GM21515 (cell line): ENCODE measurements at regions not wholly inside any gene's neighbourhood (a gene's known extent, or its start where the extent isn't known, plus 50 kb on each side); places are given as distances from the start of the nearest gene placed in this dataset.
A peak's percentile ranks its signal among the peaks of the same experiment; 100 is the strongest.

Experiments used
- ATAC-seq: cut with Tn5 transposase; IDR thresholded peaks from one replicate; pipeline ENCODE4 v1.9.1; 2021; ENCODE audit not compliant: unreplicated experiment

- no peak for ATAC-seq
These were observed 334.9 kb downstream of the HNRNPD start for GRCh38 chr4:82038936-82039335.

- no peak for ATAC-seq
These were observed 337.6 kb downstream of the HNRNPD start for GRCh38 chr4:82036181-82036580.

GRCh38 chr4:82034878-82035277 is 338.9 kb downstream of the HNRNPD start:
- no peak for ATAC-seq

GRCh38 chr4:82033862-82034261 is 339.9 kb downstream of the HNRNPD start:
- no peak for ATAC-seq

- no peak for ATAC-seq
These were observed 342.3 kb downstream of the HNRNPD start for GRCh38 chr4:82031376-82031927.

GRCh38 chr4:82017680-82018079 is 356.1 kb downstream of the HNRNPD start:
- ATAC-seq = no peak

GRCh38 chr4:82005158-82005557 is 368.6 kb downstream of the HNRNPD start:
- ATAC-seq = no peak

GRCh38 chr4:81997313-81997712 is 376.5 kb downstream of the HNRNPD start:
- ATAC-seq = no peak

- no peak for ATAC-seq
These were observed 382.9 kb downstream of the HNRNPD start for GRCh38 chr4:81990898-81991297.

GRCh38 chr4:81990211-81990610 is 383.6 kb downstream of the HNRNPD start:
- ATAC-seq = no peak

GRCh38 chr4:81989202-81989601 is 384.6 kb downstream of the HNRNPD start:
- ATAC-seq = no peak

- no peak for ATAC-seq
These were observed 385.6 kb downstream of the HNRNPD start for GRCh38 chr4:81988178-81988577.

- no peak for ATAC-seq
These were observed 389.0 kb downstream of the HNRNPD start for GRCh38 chr4:81984746-81985145.

- ATAC-seq = peak; percentile 55
These were observed 390.8 kb downstream of the HNRNPD start for GRCh38 chr4:81982846-81983540.

GRCh38 chr4:81981218-81981617 is 392.6 kb downstream of the HNRNPD start:
- ATAC-seq = no peak

GRCh38 chr4:81974523-81974922 is 399.3 kb downstream of the HNRNPD start:
- ATAC-seq = no peak

GRCh38 chr4:81971637-81972381 is 402.0 kb downstream of the HNRNPD start:
- no peak for ATAC-seq

- no peak for ATAC-seq
These were observed 402.7 kb downstream of the HNRNPD start for GRCh38 chr4:81971061-81971460.

- ATAC-seq = no peak
These were observed 403.3 kb downstream of the HNRNPD start for GRCh38 chr4:81970454-81970853.

GRCh38 chr4:81966676-81967075 is 407.1 kb downstream of the HNRNPD start:
- ATAC-seq = no peak

- ATAC-seq = no peak
These were observed 407.9 kb downstream of the HNRNPD start for GRCh38 chr4:81965911-81966310.

GRCh38 chr4:81965454-81965853 is 408.3 kb downstream of the HNRNPD start:
- ATAC-seq = no peak

- ATAC-seq = no peak
These were observed 410.1 kb downstream of the HNRNPD start for GRCh38 chr4:81963763-81964020.
